Transverse colon (tissue), 3 donors: ENCODE measurements at regions not wholly inside any gene's neighbourhood (a gene's known extent, or its start where the extent isn't known, plus 50 kb on each side); places are given as distances from the start of the nearest gene placed in this dataset.

Experiments
- CTCF ChIP-seq, 5 experiments: fragments of 200-600 bp in 3 of 5; fragments of 450-650 bp in 2 of 5; sonication (generic) in 3 of 5; IDR thresholded peaks; 1 replicate in 2 of 5; 2 replicates in 3 of 5; pipeline ENCODE4 v1.5.1; 2016 to 2017; ENCODE audit warnings: antibody characterized with exemption in 5 of 5, inconsistent platforms in 3 of 5, mild to moderate bottlenecking in 2 of 5, moderate library complexity in 1 of 5
- EP300 ChIP-seq: sonication (generic); formaldehyde crosslinking; IDR thresholded peaks from one replicate; pipeline ENCODE4 v1.6.1; 2017; ENCODE audit warnings: antibody characterized with exemption, low read depth
- POLR2A ChIP-seq: fragments of 450-650 bp; IDR thresholded peaks from one replicate; pipeline ENCODE4 v1.6.1; 2016; ENCODE audit warnings: antibody characterized with exemption, mild to moderate bottlenecking, moderate library complexity

DNA sequence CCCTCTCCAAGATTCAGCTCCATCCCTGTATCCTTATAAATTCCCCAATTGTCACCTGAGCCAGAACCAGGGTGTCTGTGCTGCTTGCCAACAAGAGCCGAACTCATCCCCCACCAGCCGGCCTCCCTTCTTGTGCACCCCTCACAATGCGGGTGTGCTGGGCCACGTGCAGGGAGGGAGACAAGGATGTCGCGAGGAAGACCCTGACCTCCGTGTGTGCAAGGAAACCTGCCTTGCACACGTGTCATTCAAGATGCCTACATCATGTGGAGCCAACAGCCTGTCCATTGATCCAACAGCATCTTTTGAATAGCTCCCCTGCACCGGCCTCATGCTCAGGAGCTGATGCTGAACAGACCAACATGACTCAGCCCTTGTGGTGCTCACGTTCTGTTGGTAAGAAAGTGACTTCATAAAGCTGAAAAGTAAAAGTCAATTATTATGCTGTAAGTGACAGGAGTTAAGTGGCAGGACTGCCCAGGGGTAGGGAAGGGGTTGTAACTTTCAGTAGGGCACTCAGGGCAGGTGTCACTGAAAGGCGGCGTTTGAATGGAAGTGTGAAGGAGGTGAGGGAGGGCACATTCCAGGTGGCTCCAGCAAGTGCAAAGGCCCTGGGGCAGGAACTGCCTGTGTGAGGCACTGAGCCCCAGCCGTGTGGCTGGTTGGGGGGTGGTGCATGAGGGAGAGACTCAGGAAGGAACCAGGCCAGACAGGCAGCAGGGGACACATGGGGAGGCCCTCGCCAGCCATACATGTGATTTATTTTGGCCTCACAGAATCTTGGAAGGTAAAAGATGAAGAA, 302.2 kb downstream of the FOXL1 start:
- TF ChIP-seq EP300 (no peak), POLR2A (no peak), CTCF (IDR thresholded peaks at IDR 0.05) (no peak)
